ENCODE measurements at regions not wholly inside any gene's neighbourhood (a gene's known extent, or its start where the extent isn't known, plus 50 kb on each side); places are given as distances from the start of the nearest gene placed in this dataset.

GRCh38 chr7:49172639-49173038 lies 248.3 kb downstream of the CDC14C start:
- H3K4me3 ChIP-seq (ENCODE audit: low read depth, low read length), result no peak overlapping the region
- CTCF ChIA-PET, result interaction anchor here (1.4 kb wide), 1 partner anchor 874 kb away, joined by 3 read pairs; no protein-coding TSS in a partner anchor

GRCh38 chr7:49174396-49174795 lies 250.0 kb downstream of the CDC14C start:
- POLR2A ChIA-PET, result no interaction called here
- no peaks in the 10 kb centered on the region for H3K36me3 ChIP-seq (ENCODE audit: control insufficient read depth in 2 of 2, insufficient read depth in 1 of 2, low read length in 2 of 2)
- TF ChIP-seq ZNF510 (tag by site-specific recombination; IDR thresholded peaks at IDR 0.05; ENCODE audit: insufficient replicate concordance) (no peak), GFI1B (tag by site-specific recombination; IDR thresholded peaks at IDR 0.05) (no peak), CTCF (tag by site-specific recombination; IDR thresholded peaks at IDR 0.05) (no peak), ZNF449 (tag by site-specific recombination; IDR thresholded peaks at IDR 0.05) (no peak), ZBTB7A (tag by site-specific recombination; IDR thresholded peaks at IDR 0.05; ENCODE audit: low read depth) (no peak), ZNF704 (tag by site-specific recombination; IDR thresholded peaks at IDR 0.05) (no peak), ZBTB17 (tag by site-specific recombination; IDR thresholded peaks at IDR 0.05) (no peak), KLF7 (tag by site-specific recombination; IDR thresholded peaks at IDR 0.05; ENCODE audit: borderline replicate concordance) (no peak), ZNF398 (tag by site-specific recombination; IDR thresholded peaks at IDR 0.05) (no peak)
- CTCF ChIA-PET, result interaction anchor here (1.6 kb wide), 1 partner anchor 13 kb away, joined by 5 read pairs; no protein-coding TSS in a partner anchor
- H3K4me1 ChIP-seq (ENCODE audit: control insufficient read depth, insufficient read depth, low read length), result no peaks in the 10 kb centered on the region
- no peaks in the 10 kb centered on the region for H3K9me3 ChIP-seq (ENCODE audit: control insufficient read depth, insufficient read depth, low read depth, low read length)
- no peak overlapping the region for H3K4me3 ChIP-seq (ENCODE audit: low read depth, low read length)
- no peak overlapping the region for H3K27ac ChIP-seq (ENCODE audit: extremely low read depth, low read depth, low read length)

More at GRCh38 chr7:49172639-49173038, 248.3 kb downstream of the CDC14C start:
- POLR2A ChIA-PET, result no interaction called here
- H3K36me3 ChIP-seq (ENCODE audit: control insufficient read depth in 2 of 2, insufficient read depth in 1 of 2, low read length in 2 of 2), result no peaks in the 10 kb centered on the region
- TF ChIP-seq TSHZ1 (tag by site-specific recombination; IDR thresholded peaks at IDR 0.05; ENCODE audit: borderline replicate concordance), result no peak
- no peak for TF ChIP-seq ZNF626 (tag by site-specific recombination; IDR thresholded peaks at IDR 0.05)
- TF ChIP-seq ZNF48 (tag by site-specific recombination; IDR thresholded peaks at IDR 0.05), result no peak
- TF ChIP-seq ZNF488 (tag by site-specific recombination; IDR thresholded peaks at IDR 0.05), result no peak
- TF ChIP-seq SP3 (tag by site-specific recombination; IDR thresholded peaks at IDR 0.05), result no peak
- TF ChIP-seq ZSCAN5A (tag by site-specific recombination; IDR thresholded peaks at IDR 0.05), result no peak
- TF ChIP-seq SETDB1 (IDR thresholded peaks at IDR 0.05; ENCODE audit: insufficient read length, low read length), result no peak
- TF ChIP-seq ZNF2 (tag by site-specific recombination; IDR thresholded peaks at IDR 0.05), result no peak
- no peaks in the 10 kb centered on the region for H3K4me1 ChIP-seq (ENCODE audit: control insufficient read depth, insufficient read depth, low read length)
- no peak overlapping the region for H3K27ac ChIP-seq (ENCODE audit: extremely low read depth, low read depth, low read length)
- H3K9me3 ChIP-seq (ENCODE audit: control insufficient read depth, insufficient read depth, low read depth, low read length), result no peaks in the 10 kb centered on the region

Data from HEK293 (cell line).